H1 (cell line): ENCODE measurements at regions not wholly inside any gene's neighbourhood (a gene's known extent, or its start where the extent isn't known, plus 50 kb on each side); places are given as distances from the start of the nearest gene placed in this dataset.
A peak's percentile ranks its signal among the peaks of the same experiment; 100 is the strongest.

Source experiments
- CTCF ChIA-PET: fragments of 300-600 bp; sonication (Branson Sonifier 250); formaldehyde crosslinking; loops from one replicate; lab custom pipeline; 2021; ENCODE audit not compliant: partially characterized antibody; lab: Charles Lee
- POLR2A ChIA-PET: fragments of 300-600 bp; sonication (Branson Sonifier 250); formaldehyde crosslinking; loops from one replicate; lab custom pipeline; 2021; ENCODE audit warnings: inconsistent platforms; ENCODE audit not compliant: partially characterized antibody; lab: Charles Lee
- DNase-seq, 2 experiments: peaks; one replicate each; pipeline versions ENCODE4 v3.0.0 to v3.0.0-alpha.2; 2010 to 2022; ENCODE audit warnings: low spot score in 2 of 2, low read depth in 1 of 2, mixed read lengths in 1 of 2
- FAIRE-seq: peaks from 2 replicates; lab custom pipeline; 2011; peaks lifted over from hg19 to GRCh38; lab: Jason Lieb, UNC
- H2AFZ ChIP-seq: 2 replicates; pipeline ENCODE4 v1.8.1; 2012; ENCODE audit warnings: low read length, inconsistent platforms
- H2AK5ac ChIP-seq: 2 replicates; pipeline ENCODE4 v1.6.1; 2013; ENCODE audit warnings: low read depth, low read length
- H2BK120ac ChIP-seq: replicated peaks from 2 replicates; pipeline ENCODE3; 2013; ENCODE audit warnings: low read depth, low read length, inconsistent platforms
- H2BK12ac ChIP-seq: 2 replicates; pipeline ENCODE4 v1.6.1; 2013; ENCODE audit warnings: low read depth, low read length
- H2BK15ac ChIP-seq: 2 replicates; pipeline ENCODE4 v1.6.1; 2013; ENCODE audit warnings: low read length
- H2BK20ac ChIP-seq: 2 replicates; pipeline ENCODE4 v1.6.1; 2013; ENCODE audit warnings: low read length
- H2BK5ac ChIP-seq: 2 replicates; pipeline ENCODE4 v1.6.1; 2013; ENCODE audit warnings: low read depth, low read length
- H3K14ac ChIP-seq: 2 replicates; pipeline ENCODE4 v1.6.1; 2013; ENCODE audit warnings: inconsistent platforms; ENCODE audit not compliant: insufficient read length
- H3K18ac ChIP-seq: 2 replicates; pipeline ENCODE4 v1.6.1; 2013; ENCODE audit warnings: low read length; ENCODE audit errors: extremely low read depth
- H3K23ac ChIP-seq: 2 replicates; pipeline ENCODE4 v1.6.1; 2013; ENCODE audit warnings: inconsistent platforms; ENCODE audit not compliant: insufficient read length
- H3K23me2 ChIP-seq: 2 replicates; pipeline ENCODE4 v1.6.1; 2013; ENCODE audit warnings: low read depth, low read length
- H3K27ac ChIP-seq: 2 replicates; pipeline ENCODE4 v1.6.1; 2011; ENCODE audit warnings: low read depth, low read length, inconsistent platforms
- H3K27me3 ChIP-seq, 4 experiments: replicated peaks in 1 of 4; 1 replicate in 1 of 4; 2 replicates in 3 of 4; pipeline versions ENCODE4 v1.6.1 to v1.8.1; 2011 to 2013; ENCODE audit warnings: low read length in 3 of 4, mild to moderate bottlenecking in 3 of 4, inconsistent platforms in 2 of 4, mixed read lengths in 2 of 4, moderate library complexity in 1 of 4; ENCODE audit not compliant: control insufficient read depth in 3 of 4, insufficient read depth in 3 of 4; ENCODE audit errors: extremely low read depth in 1 of 4
- H3K36me3 ChIP-seq, 4 experiments: 2 replicates each; pipeline versions ENCODE4 v1.6.1 to v1.8.1; 2011 to 2013; ENCODE audit warnings: mild to moderate bottlenecking in 4 of 4, low read length in 3 of 4, moderate library complexity in 2 of 4, control low read depth in 1 of 4, inconsistent platforms in 1 of 4; ENCODE audit not compliant: insufficient read depth in 4 of 4, control insufficient read depth in 2 of 4
- H3K4ac ChIP-seq: replicated peaks from 2 replicates; pipeline ENCODE3; 2013; ENCODE audit warnings: low read length, low read depth, mixed read lengths, inconsistent platforms; ENCODE audit not compliant: insufficient read length
- H3K4me1 ChIP-seq, 4 experiments: replicated peaks in 1 of 4; 1 replicate in 1 of 4; 2 replicates in 3 of 4; pipeline versions ENCODE4 v1.6.1 to v1.8.1; 2011 to 2013; ENCODE audit warnings: low read length in 3 of 4, inconsistent platforms in 2 of 4, mixed read lengths in 1 of 4; ENCODE audit not compliant: insufficient read depth in 4 of 4, control insufficient read depth in 3 of 4
- H3K4me2 ChIP-seq, 2 experiments: 2 replicates each; pipeline versions ENCODE4 v1.6.1 to v1.8.1; 2011 to 2013; ENCODE audit warnings: low read depth in 2 of 2, low read length in 2 of 2, control low read depth in 1 of 2, inconsistent platforms in 1 of 2, mild to moderate bottlenecking in 1 of 2; ENCODE audit not compliant: insufficient read depth in 1 of 2
- H3K4me3 ChIP-seq, 4 experiments: fragments of 200-600, 300-600 bp in 1 of 4; sonication (generic), shearing (Covaris generic), sonication (Bioruptor Twin) in 1 of 4; 2 replicates each; pipeline versions ENCODE4 v1.5.1 to v1.8.1; 2011 to 2016; ENCODE audit warnings: low read length in 4 of 4, low read depth in 3 of 4, control low read depth in 2 of 4, inconsistent platforms in 2 of 4, mild to moderate bottlenecking in 2 of 4, mixed read lengths in 1 of 4, moderate library complexity in 1 of 4; ENCODE audit not compliant: insufficient read depth in 2 of 4; ENCODE audit errors: extremely low read depth in 1 of 4
- H3K56ac ChIP-seq: replicated peaks from 2 replicates; pipeline ENCODE3; 2013; ENCODE audit warnings: low read depth, mild to moderate bottlenecking, mixed read lengths, low read length, inconsistent platforms; ENCODE audit not compliant: insufficient read length
- H3K79me1 ChIP-seq: 2 replicates; pipeline ENCODE4 v1.6.1; 2013; ENCODE audit warnings: low read depth, low read length, control low read depth
- H3K79me2 ChIP-seq, 2 experiments: 2 replicates each; pipeline versions ENCODE4 v1.6.1 to v1.8.1; 2012 to 2013; ENCODE audit warnings: low read length in 2 of 2, mild to moderate bottlenecking in 2 of 2, inconsistent platforms in 1 of 2; ENCODE audit not compliant: insufficient read depth in 2 of 2, control insufficient read depth in 1 of 2
- H3K9ac ChIP-seq, 4 experiments: replicated peaks in 1 of 4; 1 replicate in 1 of 4; 2 replicates in 3 of 4; pipeline versions ENCODE4 v1.6.1 to v1.8.1; 2011 to 2013; ENCODE audit warnings: low read depth in 3 of 4, low read length in 3 of 4, control low read depth in 2 of 4, mild to moderate bottlenecking in 2 of 4, moderate library complexity in 2 of 4, inconsistent platforms in 1 of 4; ENCODE audit errors: extremely low read depth in 1 of 4
- H3K9me3 ChIP-seq, 2 experiments: 2 replicates each; pipeline versions ENCODE4 v1.6.1 to v1.8.1; 2012 to 2013; ENCODE audit warnings: mild to moderate bottlenecking in 2 of 2, moderate library complexity in 2 of 2, control low read depth in 1 of 2, inconsistent platforms in 1 of 2, low read depth in 1 of 2, low read length in 1 of 2, mixed read lengths in 1 of 2; ENCODE audit not compliant: insufficient read depth in 2 of 2
- H4K20me1 ChIP-seq, 2 experiments: replicated peaks in 1 of 2; 2 replicates each; pipeline versions ENCODE3 to v1.8.1; 2011 to 2013; ENCODE audit warnings: inconsistent platforms in 2 of 2, low read length in 2 of 2, mild to moderate bottlenecking in 1 of 2; ENCODE audit not compliant: insufficient read depth in 2 of 2, control insufficient read depth in 1 of 2
- H4K5ac ChIP-seq: 2 replicates; pipeline ENCODE4 v1.6.1; 2013; ENCODE audit warnings: low read length, low read depth, mixed read lengths, inconsistent platforms; ENCODE audit not compliant: insufficient read length
- H4K8ac ChIP-seq: 2 replicates; pipeline ENCODE4 v1.8.0; 2013; ENCODE audit warnings: mild to moderate bottlenecking, moderate library complexity, low read length, inconsistent platforms; ENCODE audit not compliant: insufficient read depth; ENCODE audit errors: extremely low read depth
- H4K91ac ChIP-seq: replicated peaks from 2 replicates; pipeline ENCODE3; 2013; ENCODE audit warnings: low read length, mixed read lengths, inconsistent platforms; ENCODE audit not compliant: insufficient read length
- BACH1 ChIP-seq: IDR thresholded peaks from 2 replicates; pipeline ENCODE4 v1.6.1; 2012; ENCODE audit warnings: low read length, improper control_type of control experiment
- CTCF ChIP-seq, 3 experiments: IDR thresholded peaks; 1 replicate in 2 of 3; 2 replicates in 1 of 3; pipeline versions ENCODE4 v1.5.1 to v1.6.1; 2011; ENCODE audit warnings: low read length in 3 of 3, mild to moderate bottlenecking in 3 of 3, inconsistent platforms in 2 of 3, low read depth in 1 of 3, moderate library complexity in 1 of 3; ENCODE audit not compliant: insufficient read depth in 1 of 3; ENCODE audit errors: control extremely low read depth in 1 of 3
- EP300 ChIP-seq, 2 experiments: IDR thresholded peaks; 1 replicate in 1 of 2; 2 replicates in 1 of 2; pipeline ENCODE4 v1.6.1; 2011 to 2012; ENCODE audit warnings: low read depth in 2 of 2, low read length in 2 of 2, mild to moderate bottlenecking in 2 of 2, borderline replicate concordance in 1 of 2, inconsistent platforms in 1 of 2, moderate library complexity in 1 of 2
- NRF1 ChIP-seq: IDR thresholded peaks from 2 replicates; pipeline ENCODE4 v1.6.1; 2011; ENCODE audit warnings: mild to moderate bottlenecking, low read depth, low read length, improper control_type of control experiment
- SP1 ChIP-seq: IDR thresholded peaks from 2 replicates; pipeline ENCODE4 v1.6.1; 2011; ENCODE audit warnings: low read depth, low read length
- SP4 ChIP-seq: IDR thresholded peaks from 2 replicates; pipeline ENCODE4 v1.6.1; 2012; ENCODE audit warnings: low read length, inconsistent platforms
- TEAD4 ChIP-seq: IDR thresholded peaks from 2 replicates; pipeline ENCODE4 v1.6.1; 2012; ENCODE audit warnings: low read depth, low read length, inconsistent platforms, mixed read lengths
- YY1 ChIP-seq: IDR thresholded peaks from 2 replicates; pipeline ENCODE4 v1.6.1; 2011; ENCODE audit warnings: low read depth, mild to moderate bottlenecking, low read length
- ZNF274 ChIP-seq: IDR thresholded peaks from 2 replicates; pipeline ENCODE4 v1.7.0; 2012; ENCODE audit warnings: low read length, borderline replicate concordance; ENCODE audit errors: extremely low read depth
- WGBS, 2 experiments: shearing (Covaris generic) in 1 of 2; methylation state at CpG; one replicate each; pipeline versions ENCODE4 v1.1.6 to v1.1.7; 2013 to 2015; ENCODE audit warnings: low lambda C conversion rate in 2 of 2, mixed read lengths in 2 of 2, inconsistent platforms in 1 of 2, low coverage in 1 of 2, missing lambda C conversion rate in 1 of 2; ENCODE audit not compliant: insufficient replicate concordance in 2 of 2, insufficient coverage in 1 of 2, insufficient read length in 1 of 2; ENCODE audit errors: extremely low coverage in 1 of 2, missing lambda C conversion rate in 1 of 2; 5-methylcytosine and 5-hydroxymethylcytosine counted together
- TF ChIP-seq, protein P1 (sequence below): IDR thresholded peaks from 2 replicates; pipeline ENCODE4 v1.6.1; 2011; ENCODE audit warnings: low read length, improper control_type of control experiment

GRCh38 chr7:25839084-25839769 is 312.8 kb upstream of the NFE2L3 start:
- H3K4me1 ChIP-seq = no peaks in the 10 kb centered on the region; a peak in 1 of 7 replicates
- H2BK12ac ChIP-seq = no peak overlapping the region
- POLR2A ChIA-PET = no interaction called here
- no peak for TF ChIP-seq EP300 (IDR thresholded peaks at IDR 0.05; ENCODE audit: borderline replicate concordance in 1 of 2, low read depth in 2 of 2, low read length in 2 of 2)
- peak in 2 of 3 experiments; percentile 36 to 59; a peak in 2 of 4 replicates for TF ChIP-seq CTCF (IDR thresholded peaks at IDR 0.05; ENCODE audit: control extremely low read depth in 1 of 3, insufficient read depth in 1 of 3, low read depth in 1 of 3, low read length in 3 of 3)
- no peak for TF ChIP-seq SP4
- no peak for TF ChIP-seq SP1
- TF ChIP-seq TEAD4 = no peak
- no peak for TF ChIP-seq ZNF274
- no peak for TF ChIP-seq NRF1
- no peak for TF ChIP-seq BACH1
- TF ChIP-seq YY1 = no peak
- TF ChIP-seq, protein P1, sequence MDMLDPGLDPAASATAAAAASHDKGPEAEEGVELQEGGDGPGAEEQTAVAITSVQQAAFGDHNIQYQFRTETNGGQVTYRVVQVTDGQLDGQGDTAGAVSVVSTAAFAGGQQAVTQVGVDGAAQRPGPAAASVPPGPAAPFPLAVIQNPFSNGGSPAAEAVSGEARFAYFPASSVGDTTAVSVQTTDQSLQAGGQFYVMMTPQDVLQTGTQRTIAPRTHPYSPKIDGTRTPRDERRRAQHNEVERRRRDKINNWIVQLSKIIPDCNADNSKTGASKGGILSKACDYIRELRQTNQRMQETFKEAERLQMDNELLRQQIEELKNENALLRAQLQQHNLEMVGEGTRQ = no peak

More at GRCh38 chr7:25839084-25839769, 312.8 kb upstream of the NFE2L3 start:
- Histone ChIP-seq H2BK120ac (no peak overlapping the region), H3K23me2 (no peaks in the 10 kb centered on the region), H2BK20ac (no peak overlapping the region), H3K14ac (no peak overlapping the region), H4K8ac (no peak overlapping the region), H3K23ac (no peak overlapping the region), H3K79me2 (no peaks in the 10 kb centered on the region), H2BK15ac (no peak overlapping the region), H3K9ac (no peak overlapping the region), H3K4me3 (no peak overlapping the region), H3K56ac (no peak overlapping the region), H3K79me1 (no peaks in the 10 kb centered on the region), H2BK5ac (no peak overlapping the region), H3K4me2 (no peak overlapping the region), H2AFZ (peak overlapping the region; percentile 58; the same call in 1 of the 2 replicates), H3K27ac (no peak overlapping the region), H3K9me3 (no peaks in the 10 kb centered on the region), H4K91ac (no peak overlapping the region), H3K36me3 (no peaks in the 10 kb centered on the region), H3K27me3 (no peaks in the 10 kb centered on the region), H2AK5ac (no peak overlapping the region), H3K18ac (no peak overlapping the region), H4K20me1 (no peaks in the 10 kb centered on the region), H4K5ac (no peak overlapping the region), H3K4ac (no peak overlapping the region)
- DNase-seq (no peak), FAIRE-seq (peak; percentile 58)
- 84% methylated on average over 2 of the region's 2 CpGs; no CpG with 5 or more reads in 1 of the 2 experiments for WGBS, 2 experiments
- CTCF ChIA-PET = interaction anchor here (0.6 to 4.6 kb wide), 26 partner anchors 10 to 829 kb away, joined by 3 to 37 read pairs (median 4); no protein-coding TSS in a partner anchor
